ENCODE measurements at regions not wholly inside any gene's neighbourhood (a gene's known extent, or its start where the extent isn't known, plus 50 kb on each side); places are given as distances from the start of the nearest gene placed in this dataset.

- Mint-ChIP-seq H3K27me3 (no peaks in the 10 kb centered on the region), H3K4me1 (no peaks in the 10 kb centered on the region), H3K9me3 (peaks cover 0 to 6% (median 0%) of the 10 kb centered on the region in 7 donors), H3K27ac (peak overlapping the region in 1 of 6 donors; percentile 12), H3K4me3 (peak overlapping the region in 1 of 8 donors; percentile 16), H3K36me3 (no peaks in the 10 kb centered on the region)
- DNase-seq (no peak), ATAC-seq (ENCODE audit: low read depth in 2 of 2) (no peak)
Observed at GRCh38 chr6:154653385-154653784, 79.8 kb upstream of the SCAF8 start.

DNA sequence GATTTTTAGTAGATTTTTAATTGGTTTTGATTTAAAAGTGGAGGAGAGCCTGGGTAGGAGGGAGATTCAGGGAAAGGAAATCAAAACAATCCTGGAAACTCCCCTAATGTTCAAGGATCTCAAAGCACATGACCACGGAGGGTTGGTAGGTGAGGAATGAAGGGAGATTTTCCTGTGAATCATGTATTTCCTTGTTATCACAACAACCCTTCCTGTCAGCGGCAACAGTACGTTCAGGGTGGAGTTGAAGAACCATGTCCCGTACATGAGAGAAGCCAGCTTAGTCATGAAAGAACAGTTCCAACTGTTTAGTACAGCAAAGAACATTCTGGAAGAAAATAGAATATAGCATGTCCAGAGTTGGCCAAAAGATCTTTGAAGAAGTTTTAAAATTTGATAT lies 79.4 kb upstream of the SCAF8 start:
- ATAC-seq (ENCODE audit: low read depth in 2 of 2): no peak
- Mint-ChIP-seq H3K27me3 (no peaks in the 10 kb centered on the region), H3K27ac (no peak overlapping the region)

GRCh38 chr6:154656660-154657059 lies 76.6 kb upstream of the SCAF8 start:
- no peaks in the 10 kb centered on the region for H3K27me3 Mint-ChIP-seq
- peaks cover 0 to under 1% (median 0%) of the 10 kb centered on the region in 7 donors for H3K9me3 Mint-ChIP-seq
- DNase-seq (no peak), ATAC-seq (ENCODE audit: low read depth in 2 of 2) (no peak)
- no peak overlapping the region for H3K4me3 Mint-ChIP-seq
- H3K4me1 Mint-ChIP-seq: no peaks in the 10 kb centered on the region
- H3K27ac Mint-ChIP-seq: no peak overlapping the region
- no peaks in the 10 kb centered on the region for H3K36me3 Mint-ChIP-seq

More for the DNA sequence above, 79.4 kb upstream of the SCAF8 start:
- no peak for DNase-seq
- no peak overlapping the region for H3K4me3 Mint-ChIP-seq
- H3K36me3 Mint-ChIP-seq: no peaks in the 10 kb centered on the region
- H3K4me1 Mint-ChIP-seq: no peaks in the 10 kb centered on the region
- peaks cover 0 to 6% (median 0%) of the 10 kb centered on the region in 7 donors for H3K9me3 Mint-ChIP-seq

DNA sequence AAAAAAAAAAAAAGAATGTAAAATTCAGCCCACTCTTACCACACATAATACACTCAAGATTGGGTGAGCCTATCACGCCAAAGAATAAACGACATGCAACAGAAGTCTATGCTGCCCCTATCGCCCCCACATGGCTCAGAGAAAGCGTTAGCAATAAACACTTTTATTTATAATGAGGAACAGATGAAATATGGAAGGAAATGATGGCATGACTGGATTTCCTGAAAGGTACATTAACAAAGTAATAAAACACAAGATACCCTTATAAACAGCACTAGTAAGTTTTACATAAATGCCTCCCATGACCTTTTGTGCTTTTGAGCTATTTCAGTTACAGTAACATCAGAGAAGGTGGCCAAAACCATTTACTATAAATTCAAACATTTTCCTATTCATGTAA lies 71.4 kb upstream of the SCAF8 start:
- ATAC-seq (ENCODE audit: low read depth in 2 of 2) (no peak), DNase-seq (no peak)
- Mint-ChIP-seq H3K27me3 (peaks cover 0 to 10% (median 4%) of the 10 kb centered on the region in 3 donors), H3K4me3 (no peak overlapping the region), H3K4me1 (no peaks in the 10 kb centered on the region), H3K27ac (no peak overlapping the region), H3K9me3 (no peaks in the 10 kb centered on the region), H3K36me3 (no peaks in the 10 kb centered on the region)

DNA sequence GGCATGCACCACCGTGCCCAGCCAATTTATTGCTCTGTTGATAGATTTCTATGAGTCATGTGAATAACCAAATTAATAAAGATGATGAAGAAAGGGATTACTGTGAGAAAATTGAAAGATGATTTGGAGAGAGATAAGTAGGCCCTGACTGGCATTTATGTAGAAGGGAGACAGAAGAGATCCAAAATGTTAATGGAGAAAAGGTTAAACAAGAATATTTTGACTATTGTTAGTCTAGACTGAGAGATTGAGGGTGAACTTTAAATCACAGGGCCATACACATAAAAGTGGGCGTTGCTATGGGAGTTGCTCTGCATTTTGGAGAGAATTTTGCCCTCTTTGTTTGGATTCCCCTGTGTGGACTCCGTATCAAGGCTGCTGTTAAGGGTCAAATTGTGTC lies 68.9 kb upstream of the SCAF8 start:
- no peaks in the 10 kb centered on the region for H3K36me3 Mint-ChIP-seq
- H3K27me3 Mint-ChIP-seq: peaks cover 0 to 10% (median 4%) of the 10 kb centered on the region in 3 donors
- H3K27ac Mint-ChIP-seq: peak overlapping the region in 1 of 6 donors; percentile 1
- ATAC-seq (ENCODE audit: low read depth in 2 of 2) (no peak), DNase-seq (no peak)
- no peaks in the 10 kb centered on the region for H3K4me1 Mint-ChIP-seq
- no peak overlapping the region for H3K4me3 Mint-ChIP-seq
- no peaks in the 10 kb centered on the region for H3K9me3 Mint-ChIP-seq

DNA sequence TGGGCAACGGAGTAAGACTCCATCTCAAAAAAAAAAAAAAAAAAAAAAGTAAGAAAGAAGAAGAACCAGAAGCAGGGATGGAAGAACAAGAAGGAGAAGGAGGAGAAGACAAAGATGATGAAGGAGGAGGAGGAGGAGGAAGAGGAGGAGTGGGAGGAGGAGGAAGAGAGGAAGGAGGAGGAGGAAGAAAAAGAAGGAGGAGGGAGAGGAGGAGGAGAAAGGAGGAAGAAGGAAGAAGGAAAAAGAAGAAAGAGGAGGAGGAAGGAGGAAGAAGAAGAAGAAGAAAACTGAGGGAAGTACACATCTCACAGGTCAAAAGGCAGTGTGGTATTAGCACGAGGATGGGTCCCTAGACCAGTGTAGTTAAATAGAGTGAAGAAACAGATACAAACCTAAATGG lies 65.1 kb upstream of the SCAF8 start:
- peaks cover 0 to 9% (median 4%) of the 10 kb centered on the region in 3 donors for H3K27me3 Mint-ChIP-seq
- no peaks in the 10 kb centered on the region for H3K4me1 Mint-ChIP-seq
- H3K36me3 Mint-ChIP-seq: no peaks in the 10 kb centered on the region
- no peak for DNase-seq
- H3K4me3 Mint-ChIP-seq: no peak overlapping the region
- H3K27ac Mint-ChIP-seq: peak overlapping the region in 1 of 6 donors; percentile 91
- ATAC-seq (ENCODE audit: low read depth in 2 of 2): no peak
- no peaks in the 10 kb centered on the region for H3K9me3 Mint-ChIP-seq

DNA sequence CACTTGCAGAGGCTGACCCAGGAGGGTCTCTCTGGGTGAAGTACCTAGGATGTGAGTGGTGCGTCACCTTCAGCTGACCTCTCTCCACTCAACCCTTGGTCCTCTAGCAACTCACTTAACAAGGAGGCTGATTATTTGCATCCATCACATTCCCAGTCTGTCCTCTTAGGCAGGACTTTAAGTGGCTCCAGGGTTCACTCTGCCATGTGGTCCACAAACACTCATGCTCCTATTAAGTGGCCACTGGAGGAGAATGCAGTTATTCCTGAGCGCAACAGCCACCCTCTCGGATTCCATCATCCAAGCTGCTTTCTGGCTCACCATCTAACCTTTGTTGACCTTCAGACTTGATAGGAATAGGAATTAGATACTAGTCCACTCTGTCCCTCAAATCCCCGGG lies 61.1 kb upstream of the SCAF8 start:
- no peak for ATAC-seq (ENCODE audit: low read depth in 2 of 2)
- Mint-ChIP-seq H3K4me3 (no peak overlapping the region), H3K9me3 (no peaks in the 10 kb centered on the region), H3K36me3 (no peaks in the 10 kb centered on the region), H3K4me1 (no peaks in the 10 kb centered on the region), H3K27me3 (no peaks in the 10 kb centered on the region), H3K27ac (peak overlapping the region in 1 of 6 donors; percentile 55)
- no peak for DNase-seq

DNA sequence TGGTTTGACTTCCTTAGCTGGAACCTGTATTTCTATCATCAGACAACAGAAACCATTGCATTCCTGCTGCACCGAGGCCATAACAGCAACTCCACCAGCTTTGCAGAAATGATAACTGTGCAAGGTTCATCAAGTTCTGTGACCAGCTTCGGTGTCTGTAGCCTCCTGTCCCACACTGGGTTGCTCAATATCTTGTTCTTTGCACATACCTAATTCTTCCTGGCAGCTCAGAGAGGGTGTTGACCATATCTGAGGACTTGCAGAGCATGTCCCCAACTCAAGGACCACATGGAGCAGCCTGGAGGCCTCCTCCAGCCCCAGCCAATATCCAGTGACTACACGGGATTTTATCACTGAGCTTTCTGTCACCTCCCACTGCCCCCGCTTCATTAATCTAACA lies 59.3 kb upstream of the SCAF8 start:
- Mint-ChIP-seq H3K36me3 (no peaks in the 10 kb centered on the region), H3K27me3 (no peaks in the 10 kb centered on the region), H3K9me3 (no peaks in the 10 kb centered on the region), H3K27ac (no peak overlapping the region), H3K4me3 (no peak overlapping the region), H3K4me1 (no peaks in the 10 kb centered on the region)
- DNase-seq: no peak
- no peak for ATAC-seq (ENCODE audit: low read depth in 2 of 2)

GRCh38 chr6:154675602-154676088 lies 57.6 kb upstream of the SCAF8 start:
- peak; percentile 84 for DNase-seq
- H3K27ac Mint-ChIP-seq: no peak overlapping the region

DNA sequence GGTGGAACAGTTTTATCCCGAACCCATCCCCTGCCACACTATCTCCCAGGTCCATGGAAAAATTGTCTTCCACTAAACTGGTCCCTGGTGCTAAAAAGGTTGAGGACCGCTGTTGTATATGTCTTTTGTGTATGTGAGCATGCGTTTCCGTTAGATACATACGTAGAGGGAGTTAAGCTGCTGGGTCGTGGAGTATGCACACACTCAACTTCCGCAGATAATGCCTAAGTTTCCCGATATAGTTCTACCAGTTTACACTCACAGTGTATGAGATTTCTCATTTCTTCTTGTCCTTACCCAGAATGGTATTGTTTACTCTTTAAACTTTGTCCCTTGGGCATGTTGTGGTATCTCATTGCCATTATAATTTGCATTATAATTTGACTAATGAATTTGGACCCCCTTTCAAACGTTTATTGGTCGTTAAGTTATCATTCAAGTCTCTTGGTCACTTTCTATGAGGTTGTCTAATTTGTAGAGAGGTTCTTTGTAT lies 50.5 kb upstream of the SCAF8 start:
- Mint-ChIP-seq H3K27me3 (no peaks in the 10 kb centered on the region), H3K9me3 (no peaks in the 10 kb centered on the region), H3K36me3 (no peaks in the 10 kb centered on the region), H3K4me3 (peak overlapping the region in 1 of 8 donors; percentile 10), H3K4me1 (peaks cover 15 to 28% (median 16%) of the 10 kb centered on the region in 3 donors), H3K27ac (peak overlapping the region in 1 of 6 donors; percentile 34)
- DNase-seq (no peak), ATAC-seq (ENCODE audit: low read depth in 2 of 2) (no peak)

More at GRCh38 chr6:154675602-154676088, 57.6 kb upstream of the SCAF8 start:
- peak; percentile 100 for ATAC-seq (ENCODE audit: low read depth in 2 of 2)
- H3K4me1 Mint-ChIP-seq: no peaks in the 10 kb centered on the region
- no peak overlapping the region for H3K4me3 Mint-ChIP-seq
- H3K27me3 Mint-ChIP-seq: no peaks in the 10 kb centered on the region
- H3K36me3 Mint-ChIP-seq: no peaks in the 10 kb centered on the region
- no peaks in the 10 kb centered on the region for H3K9me3 Mint-ChIP-seq
